Vagina (tissue), 2 donors: ENCODE measurements at regions not wholly inside any gene's neighbourhood (a gene's known extent, or its start where the extent isn't known, plus 50 kb on each side); places are given as distances from the start of the nearest gene placed in this dataset.
"Not testable (repeated sequence)": the region's sequence is repeated elsewhere in the genome, so short reads cannot be mapped to it uniquely, and the experiment has no call there.

Experiments
- DNase-seq, 2 donors: peaks; one replicate each; pipeline ENCODE4 v3.0.0-alpha.2; 2017; ENCODE audit errors: extremely low spot score in 2 of 2
- H3K27ac ChIP-seq: fragments of 200-600 bp; sonication (generic); one replicate; pipeline ENCODE4 v1.5.1; 2019
- H3K27me3 ChIP-seq: fragments of 200-600 bp; sonication (generic); one replicate; pipeline ENCODE4 v1.5.1; 2019
- H3K36me3 ChIP-seq, 2 donors: fragments of 200-600 bp; sonication (generic); one replicate each; pipeline ENCODE4 v1.5.1; 2017 to 2019
- H3K4me1 ChIP-seq: fragments of 200-600 bp; sonication (generic); one replicate; pipeline ENCODE4 v1.5.1; 2019
- H3K4me3 ChIP-seq, 2 donors: fragments of 200-600 bp; sonication (generic); 1 replicate in 1 of 2; 2 replicates in 1 of 2; pipeline ENCODE4 v1.5.1; 2016 to 2019
- H3K9me3 ChIP-seq: fragments of 200-600 bp; sonication (generic); one replicate; pipeline ENCODE4 v1.5.1; 2019
- CTCF ChIP-seq, 3 experiments: fragments of 450-650 bp in 2 of 3; fragments of 200-600 bp in 1 of 3; sonication (generic) in 1 of 3; IDR thresholded peaks; one replicate each; pipeline ENCODE4 v1.5.1; 2017 to 2019; ENCODE audit warnings: antibody characterized with exemption in 3 of 3, mild to moderate bottlenecking in 2 of 3, moderate library complexity in 2 of 3
- POLR2A ChIP-seq, 2 donors: fragments of 450-650 bp; IDR thresholded peaks; one replicate each; pipeline ENCODE4 v1.6.1; 2017; ENCODE audit warnings: antibody characterized with exemption in 2 of 2, mild to moderate bottlenecking in 2 of 2, moderate library complexity in 2 of 2
- POLR2AphosphoS5 ChIP-seq, 2 donors: sonication (generic); formaldehyde crosslinking; IDR thresholded peaks; one replicate each; pipeline ENCODE4 v1.9.0; 2017; ENCODE audit warnings: antibody characterized with exemption in 2 of 2, mild to moderate bottlenecking in 2 of 2, low read depth in 1 of 2; ENCODE audit not compliant: insufficient read depth in 1 of 2
- intact Hi-C: fragments of 100-400 bp; cut with DNase I; formaldehyde crosslinking; loops from one replicate; pipeline ENCODE4 v1.15.1; 2023

GRCh38 chr5:163893281-163893680 is 387.9 kb downstream of the MAT2B start:
- intact Hi-C loops, result no loop called here
- H3K27me3 ChIP-seq, result no peaks in the 10 kb centered on the region
- TF ChIP-seq POLR2A (IDR thresholded peaks at IDR 0.05) (no peak), CTCF (IDR thresholded peaks at IDR 0.05) (no peak), POLR2AphosphoS5 (IDR thresholded peaks at IDR 0.05; ENCODE audit: insufficient read depth in 1 of 2, low read depth in 1 of 2) (no peak)
- no peaks in the 10 kb centered on the region for H3K9me3 ChIP-seq
- no peaks in the 10 kb centered on the region for H3K36me3 ChIP-seq
- no peaks in the 10 kb centered on the region for H3K4me1 ChIP-seq
- H3K4me3 ChIP-seq, result no peak overlapping the region
- DNase-seq, result no peak
- H3K27ac ChIP-seq, result no peak overlapping the region

- no peaks in the 10 kb centered on the region for H3K36me3 ChIP-seq
- no peaks in the 10 kb centered on the region for H3K27me3 ChIP-seq
- TF ChIP-seq POLR2A (IDR thresholded peaks at IDR 0.05) (no peak), CTCF (IDR thresholded peaks at IDR 0.05) (no peak), POLR2AphosphoS5 (IDR thresholded peaks at IDR 0.05; ENCODE audit: insufficient read depth in 1 of 2, low read depth in 1 of 2) (no peak)
- intact Hi-C loops, result no loop called here
- no peaks in the 10 kb centered on the region for H3K4me1 ChIP-seq
- H3K27ac ChIP-seq, result no peak overlapping the region
- H3K9me3 ChIP-seq, result no peaks in the 10 kb centered on the region
- no peak for DNase-seq
- no peak overlapping the region for H3K4me3 ChIP-seq
Observed at GRCh38 chr5:163894645-163895044, 389.2 kb downstream of the MAT2B start.

- no peaks in the 10 kb centered on the region for H3K36me3 ChIP-seq
- H3K4me3 ChIP-seq, result no peak overlapping the region
- no peak for TF ChIP-seq POLR2AphosphoS5 (IDR thresholded peaks at IDR 0.05; ENCODE audit: insufficient read depth in 1 of 2, low read depth in 1 of 2)
- no peak for TF ChIP-seq CTCF (IDR thresholded peaks at IDR 0.05)
- TF ChIP-seq POLR2A (IDR thresholded peaks at IDR 0.05), result no peak
- intact Hi-C loops, result no loop called here
- no peaks in the 10 kb centered on the region for H3K27me3 ChIP-seq
- no peaks in the 10 kb centered on the region for H3K4me1 ChIP-seq
- no peak overlapping the region for H3K27ac ChIP-seq
- no peak for DNase-seq
- no peaks in the 10 kb centered on the region for H3K9me3 ChIP-seq
Observed at GRCh38 chr5:163898873-163899272, 393.5 kb downstream of the MAT2B start.

GRCh38 chr5:163907783-163908182 is 402.4 kb downstream of the MAT2B start:
- H3K9me3 ChIP-seq, H3K27me3 ChIP-seq, H3K4me3 ChIP-seq, intact Hi-C loops, H3K27ac ChIP-seq, H3K4me1 ChIP-seq, H3K36me3 ChIP-seq, DNase-seq: not testable (repeated sequence)

GRCh38 chr5:163908253-163908652 is 402.8 kb downstream of the MAT2B start:
- TF ChIP-seq POLR2AphosphoS5 (IDR thresholded peaks at IDR 0.05; ENCODE audit: insufficient read depth in 1 of 2, low read depth in 1 of 2), result no peak
- Histone ChIP-seq H3K4me1 (no peaks in the 10 kb centered on the region), H3K9me3 (no peaks in the 10 kb centered on the region), H3K36me3 (no peaks in the 10 kb centered on the region), H3K4me3 (no peak overlapping the region), H3K27me3 (no peaks in the 10 kb centered on the region), H3K27ac (no peak overlapping the region)
- DNase-seq, result no peak
- intact Hi-C loops, result no loop called here

GRCh38 chr5:163910226-163910625 is 404.8 kb downstream of the MAT2B start:
- H3K36me3 ChIP-seq, result no peaks in the 10 kb centered on the region
- H3K9me3 ChIP-seq, result no peaks in the 10 kb centered on the region
- H3K4me3 ChIP-seq, result no peak overlapping the region
- no peak for TF ChIP-seq POLR2AphosphoS5 (IDR thresholded peaks at IDR 0.05; ENCODE audit: insufficient read depth in 1 of 2, low read depth in 1 of 2)
- TF ChIP-seq POLR2A (IDR thresholded peaks at IDR 0.05), result no peak
- TF ChIP-seq CTCF (IDR thresholded peaks at IDR 0.05), result no peak
- intact Hi-C loops, result no loop called here
- no peaks in the 10 kb centered on the region for H3K27me3 ChIP-seq
- no peaks in the 10 kb centered on the region for H3K4me1 ChIP-seq
- H3K27ac ChIP-seq, result no peak overlapping the region
- no peak for DNase-seq
